H9 (cell line): ENCODE measurements at regions not wholly inside any gene's neighbourhood (a gene's known extent, or its start where the extent isn't known, plus 50 kb on each side); places are given as distances from the start of the nearest gene placed in this dataset.
A peak's percentile ranks its signal among the peaks of the same experiment; 100 is the strongest.

Experiments
- DNase-seq: peaks from one replicate; pipeline ENCODE4 v3.0.0-alpha.2; 2017
- H2AFZ ChIP-seq: one replicate; pipeline ENCODE4 v1.6.1; 2013; ENCODE audit warnings: mild to moderate bottlenecking, low read length, control low read depth, moderate library complexity
- H2AK5ac ChIP-seq: 2 replicates; pipeline ENCODE4 v1.6.1; 2013; ENCODE audit warnings: low read length, control low read depth, mixed read lengths; ENCODE audit not compliant: insufficient read length
- H2BK120ac ChIP-seq: one replicate; pipeline ENCODE4 v1.6.1; 2013; ENCODE audit warnings: low read depth, mild to moderate bottlenecking, low read length, control low read depth, inconsistent platforms; ENCODE audit not compliant: poor library complexity, severe bottlenecking
- H2BK12ac ChIP-seq: 2 replicates; pipeline ENCODE4 v1.6.1; 2013; ENCODE audit warnings: low read length, control low read depth, mixed read lengths, low read depth; ENCODE audit not compliant: insufficient read length
- H2BK15ac ChIP-seq: 2 replicates; pipeline ENCODE4 v1.6.1; 2013; ENCODE audit warnings: low read depth, low read length, control low read depth
- H2BK20ac ChIP-seq: one replicate; pipeline ENCODE4 v1.6.1; 2013; ENCODE audit warnings: low read depth, mild to moderate bottlenecking, low read length, control low read depth, inconsistent platforms; ENCODE audit not compliant: poor library complexity, severe bottlenecking
- H2BK5ac ChIP-seq: 2 replicates; pipeline ENCODE4 v1.6.1; 2013; ENCODE audit warnings: low read length, control low read depth, mixed read lengths; ENCODE audit not compliant: insufficient read length
- H3K14ac ChIP-seq: 2 replicates; pipeline ENCODE4 v1.6.1; 2013; ENCODE audit warnings: low read length, control low read depth; ENCODE audit not compliant: insufficient read depth
- H3K18ac ChIP-seq: 2 replicates; pipeline ENCODE4 v1.6.1; 2013; ENCODE audit warnings: low read depth, mild to moderate bottlenecking, mixed read lengths, low read length, control low read depth; ENCODE audit not compliant: insufficient read length
- H3K23ac ChIP-seq: 2 replicates; pipeline ENCODE4 v1.6.1; 2013; ENCODE audit warnings: low read length, control low read depth, mixed read lengths, low read depth; ENCODE audit not compliant: insufficient read length
- H3K23me2 ChIP-seq: 2 replicates; pipeline ENCODE4 v1.6.1; 2013; ENCODE audit warnings: low read depth, mild to moderate bottlenecking, mixed read lengths, low read length, control low read depth; ENCODE audit not compliant: insufficient read length, poor library complexity, severe bottlenecking
- H3K27ac ChIP-seq: 2 replicates; pipeline ENCODE4 v1.5.1; 2013; ENCODE audit warnings: low read length, control low read depth, mixed read lengths, low read depth; ENCODE audit not compliant: insufficient read length
- H3K27me3 ChIP-seq: 2 replicates; pipeline ENCODE4 v1.6.1; 2013; ENCODE audit warnings: low read length, control low read depth, inconsistent platforms; ENCODE audit not compliant: insufficient read depth
- H3K4ac ChIP-seq: 2 replicates; pipeline ENCODE4 v1.6.1; 2013; ENCODE audit warnings: low read depth, mild to moderate bottlenecking, control low read depth, inconsistent platforms, low read length, moderate library complexity
- H3K4me1 ChIP-seq: 2 replicates; pipeline ENCODE4 v1.6.1; 2013; ENCODE audit warnings: low read length, control low read depth, inconsistent platforms; ENCODE audit not compliant: insufficient read depth
- H3K4me2 ChIP-seq: 2 replicates; pipeline ENCODE4 v1.6.1; 2013; ENCODE audit warnings: low read length, control low read depth, mixed read lengths; ENCODE audit not compliant: insufficient read length, insufficient read depth
- H3K56ac ChIP-seq: 2 replicates; pipeline ENCODE4 v1.6.1; 2013; ENCODE audit warnings: low read depth, mild to moderate bottlenecking, mixed read lengths, low read length, control low read depth; ENCODE audit not compliant: insufficient read length
- H3K79me1 ChIP-seq: 2 replicates; pipeline ENCODE4 v1.6.1; 2013; ENCODE audit warnings: low read depth, mild to moderate bottlenecking, moderate library complexity, low read length, control low read depth, inconsistent platforms; ENCODE audit not compliant: insufficient read depth, poor library complexity, severe bottlenecking
- H3K79me2 ChIP-seq: 2 replicates; pipeline ENCODE4 v1.6.1; 2013; ENCODE audit warnings: low read length, control low read depth, inconsistent platforms; ENCODE audit not compliant: insufficient read depth
- H3K9ac ChIP-seq: 2 replicates; pipeline ENCODE4 v1.6.1; 2013; ENCODE audit warnings: low read length, control low read depth, mixed read lengths; ENCODE audit not compliant: insufficient read length; ENCODE audit errors: extremely low read depth
- H3K9me3 ChIP-seq: one replicate; pipeline ENCODE4 v1.6.1; 2013; ENCODE audit warnings: low read depth, low read length, inconsistent platforms; ENCODE audit not compliant: control insufficient read depth
- H3T11ph ChIP-seq: one replicate; pipeline ENCODE4 v1.6.1; 2013; ENCODE audit warnings: mild to moderate bottlenecking, low read length, control low read depth, inconsistent platforms
- H4K20me1 ChIP-seq: one replicate; pipeline ENCODE4 v1.6.1; 2013; ENCODE audit not compliant: control insufficient read depth, insufficient read length, insufficient read depth
- H4K5ac ChIP-seq: 2 replicates; pipeline ENCODE4 v1.6.1; 2013; ENCODE audit warnings: low read depth, mild to moderate bottlenecking, mixed read lengths, low read length, control low read depth; ENCODE audit not compliant: insufficient read length
- H4K8ac ChIP-seq: replicated peaks from 2 replicates; pipeline ENCODE4 v1.6.1; 2013; ENCODE audit warnings: low read length, control low read depth, mixed read lengths, low read depth; ENCODE audit not compliant: insufficient read length
- H4K91ac ChIP-seq: 2 replicates; pipeline ENCODE4 v1.6.1; 2013; ENCODE audit warnings: low read depth, mild to moderate bottlenecking, moderate library complexity, mixed read lengths, low read length, control low read depth; ENCODE audit not compliant: insufficient read length
- H3K27ac Mint-ChIP-seq, 3 experiments: 2 replicates in 2 of 3; 3 replicates in 1 of 3; pipeline ENCODE4 v1.8.0; 2020 to 2021; ENCODE audit warnings: mixed read lengths in 3 of 3, mild to moderate bottlenecking in 1 of 3, moderate library complexity in 1 of 3
- H3K27me3 Mint-ChIP-seq: 2 replicates; pipeline ENCODE4 v1.8.0; 2021; ENCODE audit warnings: low read depth, mild to moderate bottlenecking, moderate library complexity, mixed read lengths
- H3K36me3 Mint-ChIP-seq, 3 experiments: 2 replicates in 2 of 3; 3 replicates in 1 of 3; pipeline ENCODE4 v1.8.0; 2020 to 2021; ENCODE audit warnings: low read depth in 3 of 3, mixed read lengths in 3 of 3; ENCODE audit not compliant: insufficient read depth in 1 of 3
- H3K4me1 Mint-ChIP-seq, 2 experiments: 2 replicates each; pipeline ENCODE4 v1.8.0; 2020; ENCODE audit warnings: mixed read lengths in 2 of 2
- H3K4me3 Mint-ChIP-seq, 2 experiments: 2 replicates in 1 of 2; 3 replicates in 1 of 2; pipeline ENCODE4 v1.8.0; 2020 to 2021; ENCODE audit warnings: mild to moderate bottlenecking in 2 of 2, mixed read lengths in 2 of 2, moderate library complexity in 1 of 2
- H3K9me3 Mint-ChIP-seq, 2 experiments: 2 replicates in 1 of 2; 3 replicates in 1 of 2; pipeline ENCODE4 v1.8.0; 2020; ENCODE audit warnings: mild to moderate bottlenecking in 2 of 2, mixed read lengths in 2 of 2, moderate library complexity in 1 of 2
- CTCF ChIP-seq: fragments of 200-600 bp; sonication (generic); conservative IDR thresholded peaks from 3 replicates; pipeline ENCODE4 v1.8.0; 2021; ENCODE audit warnings: antibody characterized with exemption, mild to moderate bottlenecking
- WGBS: extraction: QIAGEN DNeasy Blood & Tissue Kit; methylation state at CpG from one replicate; pipeline ENCODE4 v1.1.7; 2013; ENCODE audit warnings: missing lambda C conversion rate, low lambda C conversion rate, mixed read lengths; ENCODE audit not compliant: insufficient read length; ENCODE audit errors: extremely low coverage; 5-methylcytosine and 5-hydroxymethylcytosine counted together

- Histone ChIP-seq H2BK5ac (no peak overlapping the region), H2BK12ac (no peak overlapping the region), H3K18ac (no peak overlapping the region), H3K23ac (no peak overlapping the region), H2BK120ac (no peak overlapping the region), H2AK5ac (no peak overlapping the region), H3K4ac (no peak overlapping the region), H3K27ac (no peak overlapping the region), H3K79me1 (no peaks in the 10 kb centered on the region), H3K23me2 (no peaks in the 10 kb centered on the region), H2BK20ac (no peak overlapping the region), H4K5ac (no peak overlapping the region), H3K9ac (no peak overlapping the region), H2BK15ac (no peak overlapping the region), H3K9me3 (no peaks in the 10 kb centered on the region), H3K56ac (no peak overlapping the region), H3K14ac (no peak overlapping the region), H3K4me2 (no peak overlapping the region), H3T11ph (no peak overlapping the region), H4K20me1 (no peaks in the 10 kb centered on the region), H4K8ac (no peak overlapping the region), H3K79me2 (no peaks in the 10 kb centered on the region), H3K27me3 (no peaks in the 10 kb centered on the region), H2AFZ (no peak overlapping the region), H3K4me1 (peaks cover 3% of the 10 kb centered on the region; the same call in 1 of the 2 replicates), H4K91ac (no peak overlapping the region)
- H3K27ac Mint-ChIP-seq: peak overlapping the region in 1 of 3 experiments; percentile 21; a peak in 1 of 7 replicates
- DNase-seq: no peak
- H3K27me3 Mint-ChIP-seq: peaks cover 2% of the 10 kb centered on the region; the same call in 1 of the 2 replicates
- H3K4me1 Mint-ChIP-seq: peaks cover 16% of the 10 kb centered on the region in 2 experiments
- H3K9me3 Mint-ChIP-seq: no peaks in the 10 kb centered on the region
- no CpG with 5 or more reads among the region's 5 CpGs for WGBS
- H3K36me3 Mint-ChIP-seq: no peaks in the 10 kb centered on the region
- no peak for TF ChIP-seq CTCF
- H3K4me3 Mint-ChIP-seq: no peak overlapping the region
Observed at GRCh38 chr6:106022801-106023200, 63.3 kb upstream of the PRDM1 start.
